ENCODE measurements at regions not wholly inside any gene's neighbourhood (a gene's known extent, or its start where the extent isn't known, plus 50 kb on each side); places are given as distances from the start of the nearest gene placed in this dataset.

DNA sequence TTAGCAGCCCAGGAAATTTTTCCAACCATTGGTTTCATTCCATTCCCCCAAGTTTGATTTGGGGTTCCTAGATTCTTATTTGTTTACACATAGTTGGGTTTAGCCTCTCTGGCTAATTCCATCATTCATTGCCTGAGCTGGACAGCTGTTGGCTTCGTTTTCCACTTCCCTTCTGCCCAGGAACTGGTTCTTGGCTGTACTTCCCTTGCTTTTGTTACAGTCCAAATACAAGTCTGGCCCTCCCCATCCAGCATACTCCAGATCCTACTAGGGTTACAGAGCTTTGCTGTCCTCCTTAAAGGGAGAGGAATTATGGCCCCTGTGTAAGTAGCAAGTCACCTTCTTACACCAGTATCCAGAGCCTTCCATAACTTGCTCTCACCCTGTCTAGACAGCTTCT lies 356.3 kb downstream of the FAT3 start:
- H3K27ac ChIP-seq = no peak overlapping the region
- peaks cover 0 to 3% of the 10 kb centered on the region in 2 donors for H3K4me1 ChIP-seq (ENCODE audit: control insufficient read depth in 1 of 2, low read depth in 2 of 2)
- H3K4me3 ChIP-seq = no peak overlapping the region
- TF ChIP-seq, protein P1, sequence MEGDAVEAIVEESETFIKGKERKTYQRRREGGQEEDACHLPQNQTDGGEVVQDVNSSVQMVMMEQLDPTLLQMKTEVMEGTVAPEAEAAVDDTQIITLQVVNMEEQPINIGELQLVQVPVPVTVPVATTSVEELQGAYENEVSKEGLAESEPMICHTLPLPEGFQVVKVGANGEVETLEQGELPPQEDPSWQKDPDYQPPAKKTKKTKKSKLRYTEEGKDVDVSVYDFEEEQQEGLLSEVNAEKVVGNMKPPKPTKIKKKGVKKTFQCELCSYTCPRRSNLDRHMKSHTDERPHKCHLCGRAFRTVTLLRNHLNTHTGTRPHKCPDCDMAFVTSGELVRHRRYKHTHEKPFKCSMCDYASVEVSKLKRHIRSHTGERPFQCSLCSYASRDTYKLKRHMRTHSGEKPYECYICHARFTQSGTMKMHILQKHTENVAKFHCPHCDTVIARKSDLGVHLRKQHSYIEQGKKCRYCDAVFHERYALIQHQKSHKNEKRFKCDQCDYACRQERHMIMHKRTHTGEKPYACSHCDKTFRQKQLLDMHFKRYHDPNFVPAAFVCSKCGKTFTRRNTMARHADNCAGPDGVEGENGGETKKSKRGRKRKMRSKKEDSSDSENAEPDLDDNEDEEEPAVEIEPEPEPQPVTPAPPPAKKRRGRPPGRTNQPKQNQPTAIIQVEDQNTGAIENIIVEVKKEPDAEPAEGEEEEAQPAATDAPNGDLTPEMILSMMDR (IDR thresholded peaks at IDR 0.05) = no peak
- no peak for ATAC-seq (ENCODE audit: insufficient number of reproducible peaks, low FRiP score, low read depth)
- no peaks in the 10 kb centered on the region for H3K9me3 ChIP-seq
- H3K27me3 ChIP-seq (replicated peaks; ENCODE audit: insufficient read depth) = no peaks in the 10 kb centered on the region
- DNase-seq (ENCODE audit: low spot score) = no peak
- H3K36me3 ChIP-seq = no peaks in the 10 kb centered on the region

DNA sequence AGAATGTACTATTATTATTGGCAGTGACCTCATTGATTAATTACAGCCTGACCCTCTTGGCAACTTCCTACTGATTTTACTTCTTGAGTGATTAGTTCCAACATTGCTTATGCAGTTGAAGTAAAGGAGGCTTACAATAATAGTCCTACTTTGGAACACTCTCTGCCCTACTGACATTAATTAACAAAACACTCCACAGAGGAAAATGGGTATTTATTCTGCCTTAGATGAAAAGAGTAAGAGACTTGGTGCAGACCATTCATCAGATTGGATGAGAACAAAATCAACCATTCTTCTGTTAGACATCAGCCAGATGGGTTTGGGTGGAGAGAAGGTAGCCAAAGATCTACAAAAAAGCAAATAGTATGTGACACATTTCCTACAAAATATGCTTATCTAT lies 363.8 kb downstream of the FAT3 start:
- Histone ChIP-seq H3K36me3 (no peaks in the 10 kb centered on the region), H3K9me3 (no peaks in the 10 kb centered on the region), H3K27me3 (replicated peaks; ENCODE audit: insufficient read depth) (no peaks in the 10 kb centered on the region), H3K4me1 (ENCODE audit: control insufficient read depth in 1 of 2, low read depth in 2 of 2) (peaks cover 3 to 13% of the 10 kb centered on the region in 2 donors), H3K27ac (no peak overlapping the region), H3K4me3 (no peak overlapping the region)
- no peak for ATAC-seq (ENCODE audit: insufficient number of reproducible peaks, low FRiP score, low read depth)
- TF ChIP-seq, protein P1 (IDR thresholded peaks at IDR 0.05) = no peak
- no peak for DNase-seq (ENCODE audit: low spot score)

- Histone ChIP-seq H3K4me1 (ENCODE audit: control insufficient read depth in 1 of 2, low read depth in 2 of 2) (peaks cover 3 to 13% of the 10 kb centered on the region in 2 donors), H3K36me3 (no peaks in the 10 kb centered on the region), H3K4me3 (no peak overlapping the region), H3K27me3 (replicated peaks; ENCODE audit: insufficient read depth) (no peaks in the 10 kb centered on the region), H3K27ac (no peak overlapping the region), H3K9me3 (no peaks in the 10 kb centered on the region)
- TF ChIP-seq, protein P1 (IDR thresholded peaks at IDR 0.05) = no peak
- no peak for DNase-seq (ENCODE audit: low spot score)
- ATAC-seq (ENCODE audit: insufficient number of reproducible peaks, low FRiP score, low read depth) = no peak
These were observed 364.9 kb downstream of the FAT3 start for GRCh38 chr11:92589512-92589911.

DNA sequence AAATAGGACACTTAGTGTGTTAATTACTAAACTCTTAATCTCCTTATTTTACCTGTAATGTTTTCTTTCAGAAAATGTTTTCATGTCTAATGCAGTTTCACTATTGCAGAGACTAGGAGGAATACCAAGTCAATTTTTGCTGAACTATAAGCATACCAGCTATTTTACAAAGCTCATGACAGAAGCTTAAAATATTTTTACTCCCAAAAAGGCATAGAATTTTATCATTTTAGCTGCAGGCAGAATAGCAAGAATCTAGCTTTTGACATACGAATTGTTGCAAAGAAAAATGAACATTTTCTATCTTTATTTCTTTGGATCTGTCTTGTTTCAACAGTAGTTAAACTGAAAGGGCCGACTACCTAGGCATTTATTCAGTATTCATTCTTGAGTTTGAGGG lies 366.9 kb downstream of the FAT3 start:
- H3K27ac ChIP-seq = no peak overlapping the region
- no peaks in the 10 kb centered on the region for H3K36me3 ChIP-seq
- TF ChIP-seq, protein P1 (IDR thresholded peaks at IDR 0.05) = no peak
- no peak overlapping the region for H3K4me3 ChIP-seq
- no peaks in the 10 kb centered on the region for H3K9me3 ChIP-seq
- peaks cover 3 to 13% of the 10 kb centered on the region in 2 donors for H3K4me1 ChIP-seq (ENCODE audit: control insufficient read depth in 1 of 2, low read depth in 2 of 2)
- DNase-seq (ENCODE audit: low spot score) (no peak), ATAC-seq (ENCODE audit: insufficient number of reproducible peaks, low FRiP score, low read depth) (no peak)
- H3K27me3 ChIP-seq (replicated peaks; ENCODE audit: insufficient read depth) = no peaks in the 10 kb centered on the region

DNA sequence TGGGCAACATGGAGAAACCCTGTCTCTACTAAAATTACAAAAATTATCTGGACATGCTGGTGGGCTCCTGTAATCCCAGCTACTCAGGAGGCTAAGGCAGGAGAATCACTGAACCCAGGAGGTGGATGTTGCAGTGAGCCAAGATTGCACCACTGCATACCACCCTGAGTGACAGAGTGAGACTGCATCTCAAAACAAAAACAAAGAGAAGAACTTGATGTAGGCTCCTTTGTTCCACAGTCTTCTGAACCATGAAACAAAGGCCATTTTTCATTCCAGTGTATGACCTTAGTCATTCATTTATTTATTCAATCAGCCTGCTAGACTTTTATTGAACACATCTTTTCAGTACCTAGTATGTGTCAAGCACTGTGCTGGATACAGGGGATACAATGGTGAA lies 369.6 kb downstream of the FAT3 start:
- TF ChIP-seq, protein P1 (IDR thresholded peaks at IDR 0.05) = no peak

More for the DNA sequence above, 369.6 kb downstream of the FAT3 start:
- no peak for ATAC-seq (ENCODE audit: insufficient number of reproducible peaks, low FRiP score, low read depth)
- no peak overlapping the region for H3K4me3 ChIP-seq
- H3K4me1 ChIP-seq (ENCODE audit: control insufficient read depth in 1 of 2, low read depth in 2 of 2) = no peaks in the 10 kb centered on the region
- H3K36me3 ChIP-seq = no peaks in the 10 kb centered on the region
- H3K9me3 ChIP-seq = no peaks in the 10 kb centered on the region
- H3K27me3 ChIP-seq (replicated peaks; ENCODE audit: insufficient read depth) = no peaks in the 10 kb centered on the region
- H3K27ac ChIP-seq = no peak overlapping the region
- DNase-seq (ENCODE audit: low spot score) = no peak

All from thoracic aorta (tissue), 2 donors.